Esophagus muscularis mucosa (tissue), 3 donors: ENCODE measurements at regions not wholly inside any gene's neighbourhood (a gene's known extent, or its start where the extent isn't known, plus 50 kb on each side); places are given as distances from the start of the nearest gene placed in this dataset.

Source experiments
- POLR2A ChIP-seq: fragments of 450-650 bp; IDR thresholded peaks from one replicate; pipeline ENCODE4 v1.6.1; 2017; ENCODE audit warnings: antibody characterized with exemption, moderate library complexity, mild to moderate bottlenecking, low read depth
- TF ChIP-seq, protein P1 (sequence below), 3 experiments: fragments of 200-600 bp in 2 of 3; fragments of 450-650 bp in 1 of 3; sonication (generic) in 2 of 3; IDR thresholded peaks; one replicate each; pipeline ENCODE4 v1.5.1; 2017 to 2019; ENCODE audit warnings: antibody characterized with exemption in 3 of 3, mild to moderate bottlenecking in 2 of 3, moderate library complexity in 1 of 3

DNA sequence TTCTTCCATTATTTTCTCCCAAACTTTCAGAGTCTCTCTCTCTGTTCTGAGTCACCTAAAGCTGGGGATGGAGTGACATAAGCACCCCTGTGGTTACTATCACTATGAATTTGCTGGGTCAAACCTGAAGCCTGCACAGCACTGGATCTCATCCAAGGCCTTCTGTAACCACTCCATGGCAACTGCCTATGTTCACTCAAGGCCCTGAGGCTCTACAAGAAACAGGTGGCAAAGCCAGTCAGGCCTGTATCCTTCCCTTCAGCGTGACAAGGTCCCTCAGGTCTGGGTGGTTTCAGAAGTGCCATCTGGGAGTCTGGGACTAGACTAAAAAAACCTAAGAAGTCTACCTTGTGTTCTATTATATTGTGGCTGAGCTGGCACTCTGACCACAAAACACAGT is 1278.8 kb upstream of the EYS start:
- TF ChIP-seq, protein P1, sequence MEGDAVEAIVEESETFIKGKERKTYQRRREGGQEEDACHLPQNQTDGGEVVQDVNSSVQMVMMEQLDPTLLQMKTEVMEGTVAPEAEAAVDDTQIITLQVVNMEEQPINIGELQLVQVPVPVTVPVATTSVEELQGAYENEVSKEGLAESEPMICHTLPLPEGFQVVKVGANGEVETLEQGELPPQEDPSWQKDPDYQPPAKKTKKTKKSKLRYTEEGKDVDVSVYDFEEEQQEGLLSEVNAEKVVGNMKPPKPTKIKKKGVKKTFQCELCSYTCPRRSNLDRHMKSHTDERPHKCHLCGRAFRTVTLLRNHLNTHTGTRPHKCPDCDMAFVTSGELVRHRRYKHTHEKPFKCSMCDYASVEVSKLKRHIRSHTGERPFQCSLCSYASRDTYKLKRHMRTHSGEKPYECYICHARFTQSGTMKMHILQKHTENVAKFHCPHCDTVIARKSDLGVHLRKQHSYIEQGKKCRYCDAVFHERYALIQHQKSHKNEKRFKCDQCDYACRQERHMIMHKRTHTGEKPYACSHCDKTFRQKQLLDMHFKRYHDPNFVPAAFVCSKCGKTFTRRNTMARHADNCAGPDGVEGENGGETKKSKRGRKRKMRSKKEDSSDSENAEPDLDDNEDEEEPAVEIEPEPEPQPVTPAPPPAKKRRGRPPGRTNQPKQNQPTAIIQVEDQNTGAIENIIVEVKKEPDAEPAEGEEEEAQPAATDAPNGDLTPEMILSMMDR (IDR thresholded peaks at IDR 0.05) = no peak
- no peak for TF ChIP-seq POLR2A
